Breast epithelium (tissue), 3 donors: ENCODE measurements at regions not wholly inside any gene's neighbourhood (a gene's known extent, or its start where the extent isn't known, plus 50 kb on each side); places are given as distances from the start of the nearest gene placed in this dataset.

Source experiments
- CTCF ChIP-seq, 3 donors: fragments of 450-650 bp; IDR thresholded peaks; one replicate each; pipeline ENCODE4 v1.5.1; 2016 to 2017; ENCODE audit warnings: antibody characterized with exemption in 3 of 3, mild to moderate bottlenecking in 3 of 3, moderate library complexity in 3 of 3
- POLR2AphosphoS5 ChIP-seq, 3 donors: sonication (generic); formaldehyde crosslinking; IDR thresholded peaks; one replicate each; pipeline ENCODE4 v1.6.1; 2017; ENCODE audit warnings: antibody characterized with exemption in 3 of 3

GRCh38 chr10:64484811-64485330 lies 963.7 kb downstream of the REEP3 start:
- TF ChIP-seq POLR2AphosphoS5 (IDR thresholded peaks at IDR 0.05), result no peak
- TF ChIP-seq CTCF (IDR thresholded peaks at IDR 0.05), result no peak
